Stimulated activated CD8-positive, alpha-beta memory T cell treated with anti-CD3 and anti-CD28 coated beads, Interleukin-12 subunit alpha, Interleukin-12 subunit beta, amount 100 ng/mL, for 4 hours (primary cell): ENCODE measurements at regions not wholly inside any gene's neighbourhood (a gene's known extent, or its start where the extent isn't known, plus 50 kb on each side); places are given as distances from the start of the nearest gene placed in this dataset.

Source experiments
- DNase-seq: peaks from one replicate; pipeline ENCODE4 v3.0.0-alpha.2; 2020; ENCODE audit warnings: low read depth

DNA sequence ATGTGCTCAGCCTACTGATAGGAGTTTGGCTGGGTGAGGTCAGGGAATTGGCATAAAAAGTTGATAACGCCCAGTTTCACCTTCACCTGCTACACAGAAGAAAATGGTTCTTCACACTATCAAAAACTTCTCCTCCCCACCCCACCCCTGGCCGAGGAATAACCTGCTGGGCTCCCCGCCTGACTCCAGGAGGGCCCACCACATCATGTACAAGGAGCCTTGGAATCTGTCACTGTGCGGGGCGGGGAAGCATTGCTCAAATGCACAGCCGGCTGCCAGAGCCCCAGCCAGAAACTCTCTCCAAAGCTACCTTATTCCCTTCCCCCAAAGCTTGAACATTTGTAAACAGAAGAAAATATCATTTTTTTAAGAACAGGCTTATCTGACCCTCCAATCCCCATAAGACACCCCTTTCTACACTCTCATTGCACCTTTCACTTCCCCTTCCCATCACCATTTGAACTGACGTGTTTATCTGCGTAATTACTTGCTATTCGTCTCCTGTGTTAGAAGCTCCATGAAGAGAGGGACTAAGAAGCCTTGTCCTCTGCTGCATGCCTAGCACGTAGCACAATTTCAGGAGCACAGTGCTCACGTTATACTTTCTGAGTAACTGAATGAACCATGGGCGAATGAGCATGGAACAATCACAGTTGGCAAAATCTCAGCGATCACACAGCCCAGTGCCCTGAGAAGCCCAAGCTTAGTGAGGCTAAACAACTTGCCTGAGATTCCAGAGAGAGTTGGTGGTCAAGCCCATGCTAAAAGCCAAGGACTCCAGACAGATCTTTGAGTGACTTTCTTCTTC, 82.9 kb downstream of the HES1 start:
- DNase-seq = no peak

DNA sequence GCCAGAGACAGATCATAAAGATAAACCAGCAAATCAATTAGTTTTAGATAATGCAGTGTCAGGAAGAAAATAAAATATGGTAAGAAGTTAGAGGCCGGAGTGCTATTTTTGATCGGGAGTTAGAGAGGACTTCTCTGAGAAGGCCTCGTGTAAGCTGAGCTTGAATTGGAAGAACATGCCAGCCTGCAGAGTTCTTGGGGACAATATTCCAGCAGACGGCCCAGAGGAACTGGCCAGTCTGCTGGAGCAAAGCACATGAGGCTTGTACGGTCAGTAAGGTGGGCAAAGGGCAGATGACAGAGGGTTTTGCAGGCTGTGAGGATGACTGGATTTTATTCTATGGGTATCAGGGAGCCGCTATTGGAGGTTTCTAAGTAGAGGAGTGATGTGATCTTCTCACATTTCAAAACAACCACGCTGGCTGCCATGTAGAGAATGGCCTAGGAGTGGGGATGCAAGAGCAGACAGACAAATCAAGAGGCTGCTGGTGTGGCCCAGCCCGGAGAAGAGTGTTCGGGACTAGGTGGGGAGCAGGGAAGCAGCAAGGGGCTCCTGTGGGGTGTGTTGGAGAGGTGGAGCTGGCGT, 84.0 kb downstream of the HES1 start:
- DNase-seq = no peak

DNA sequence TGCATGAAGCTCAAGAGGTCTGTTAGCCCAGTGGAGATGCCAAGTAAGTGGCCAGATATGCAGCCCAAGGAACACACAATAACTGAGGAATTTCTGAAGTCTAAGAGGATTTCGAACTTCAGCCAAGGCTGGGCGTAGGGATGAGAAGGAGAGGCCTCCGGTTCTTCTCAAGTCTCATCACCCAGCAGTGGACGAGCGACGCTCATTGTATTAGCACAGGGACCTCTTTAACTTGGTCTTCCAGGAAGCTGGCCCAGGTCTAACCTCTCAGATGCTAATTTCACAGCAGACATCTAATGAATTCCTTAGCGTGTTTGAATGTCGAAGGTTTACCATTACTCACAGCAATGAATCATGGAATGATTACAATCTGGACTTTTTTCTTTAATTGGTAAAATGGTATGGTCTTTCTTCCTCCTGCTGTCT, 85.0 kb downstream of the HES1 start:
- no peak for DNase-seq

DNA sequence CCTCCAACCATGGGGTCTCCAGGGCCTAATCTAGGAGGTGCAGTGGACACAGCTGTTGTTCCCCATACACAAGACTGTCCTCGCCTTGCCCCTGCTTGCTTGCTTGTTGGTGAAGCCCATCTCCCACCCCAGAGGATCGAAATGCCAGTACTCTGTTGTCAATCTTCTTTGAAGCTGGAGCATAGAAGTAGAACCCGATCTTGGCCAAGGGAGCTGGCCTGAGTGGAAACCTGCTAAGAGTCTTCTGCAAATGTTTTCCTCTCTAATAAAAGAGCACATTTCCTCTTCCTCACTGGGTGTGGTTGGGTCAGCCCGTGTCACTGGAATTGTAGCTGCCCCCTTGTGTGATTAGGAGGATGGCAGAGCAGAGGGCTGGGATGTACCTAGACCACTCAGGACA, 85.4 kb downstream of the HES1 start:
- DNase-seq = no peak

DNA sequence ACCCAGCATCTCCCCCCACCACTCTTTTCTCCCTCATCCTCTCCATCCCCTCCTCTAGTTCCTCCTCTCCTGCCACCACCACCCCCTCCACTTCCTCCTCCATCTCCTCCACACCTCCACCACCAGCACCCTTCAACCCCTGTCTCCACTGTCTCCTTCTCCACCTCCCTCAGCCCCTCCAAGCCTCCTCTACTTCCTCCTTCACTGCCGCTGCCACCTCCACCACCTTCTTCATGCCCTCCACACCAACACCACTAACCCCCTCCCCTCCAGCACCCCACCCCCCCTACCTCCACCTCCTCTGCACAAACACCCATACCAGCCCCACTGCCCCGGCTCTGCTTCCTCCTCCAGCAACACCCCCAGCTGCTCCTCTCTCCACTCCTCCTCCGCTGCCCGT, 88.0 kb downstream of the HES1 start:
- DNase-seq = no peak

DNA sequence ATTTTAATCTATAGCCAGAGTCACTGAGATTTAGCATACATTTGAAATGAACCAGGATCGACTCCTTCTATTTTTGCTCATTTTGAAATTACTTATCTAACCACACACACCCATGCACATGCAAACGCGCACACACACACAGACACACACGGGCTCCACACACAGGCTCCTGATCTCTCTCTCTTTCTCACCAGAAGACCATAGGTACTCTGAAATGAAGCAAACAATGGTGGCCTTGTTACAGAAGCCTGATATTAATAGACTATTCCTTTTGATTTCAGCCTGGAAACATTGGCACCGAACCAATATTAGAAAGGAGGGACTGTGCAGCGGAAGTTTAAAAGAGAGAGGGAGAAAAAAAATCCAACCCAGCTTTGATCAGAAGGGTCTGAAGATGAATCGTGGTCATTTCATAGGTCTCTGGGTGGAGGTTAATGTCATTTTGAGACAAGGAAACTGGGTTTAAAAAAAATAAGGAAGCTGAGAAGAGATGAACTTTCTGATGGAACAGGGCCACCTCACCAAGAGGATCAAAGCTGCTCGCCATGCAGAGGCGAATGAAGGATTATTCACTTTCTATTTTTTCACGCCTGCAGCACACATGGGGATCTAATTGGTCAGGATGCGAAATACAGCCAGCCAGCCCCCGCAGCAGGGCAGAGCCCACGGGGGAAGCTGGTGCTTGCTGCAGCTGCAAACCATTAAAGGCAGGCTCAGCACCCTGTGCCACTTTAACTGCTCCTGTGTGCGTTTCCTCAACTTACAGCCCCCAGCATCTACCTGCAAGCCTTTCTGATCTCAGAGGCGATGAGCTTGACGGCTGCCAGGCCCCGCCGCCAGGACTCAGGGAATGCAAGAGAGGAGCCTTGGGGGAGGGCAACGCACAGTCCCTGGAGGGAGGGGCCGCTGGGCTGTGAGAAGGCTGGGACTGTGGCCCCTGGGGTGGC, 88.8 kb downstream of the HES1 start:
- no peak for DNase-seq

DNA sequence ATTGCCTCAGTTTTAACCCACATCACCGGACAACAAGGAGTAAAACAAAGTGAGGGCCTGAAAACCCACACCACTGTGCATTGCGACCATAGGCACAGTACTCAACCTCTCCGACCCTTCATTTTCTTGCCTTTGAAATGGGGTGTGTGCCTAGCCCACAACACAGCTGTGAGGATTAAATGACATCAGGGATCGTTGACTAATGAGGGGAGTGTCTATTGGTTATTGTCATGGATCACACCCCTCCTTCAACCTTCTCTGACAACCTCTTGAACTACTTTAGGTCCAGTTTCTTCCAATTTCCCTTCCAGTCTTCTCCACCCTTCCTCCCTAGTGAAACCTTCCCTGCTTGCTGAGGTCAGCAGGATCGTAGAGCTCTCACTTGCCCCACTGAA, 89.5 kb downstream of the HES1 start:
- DNase-seq = no peak

DNA sequence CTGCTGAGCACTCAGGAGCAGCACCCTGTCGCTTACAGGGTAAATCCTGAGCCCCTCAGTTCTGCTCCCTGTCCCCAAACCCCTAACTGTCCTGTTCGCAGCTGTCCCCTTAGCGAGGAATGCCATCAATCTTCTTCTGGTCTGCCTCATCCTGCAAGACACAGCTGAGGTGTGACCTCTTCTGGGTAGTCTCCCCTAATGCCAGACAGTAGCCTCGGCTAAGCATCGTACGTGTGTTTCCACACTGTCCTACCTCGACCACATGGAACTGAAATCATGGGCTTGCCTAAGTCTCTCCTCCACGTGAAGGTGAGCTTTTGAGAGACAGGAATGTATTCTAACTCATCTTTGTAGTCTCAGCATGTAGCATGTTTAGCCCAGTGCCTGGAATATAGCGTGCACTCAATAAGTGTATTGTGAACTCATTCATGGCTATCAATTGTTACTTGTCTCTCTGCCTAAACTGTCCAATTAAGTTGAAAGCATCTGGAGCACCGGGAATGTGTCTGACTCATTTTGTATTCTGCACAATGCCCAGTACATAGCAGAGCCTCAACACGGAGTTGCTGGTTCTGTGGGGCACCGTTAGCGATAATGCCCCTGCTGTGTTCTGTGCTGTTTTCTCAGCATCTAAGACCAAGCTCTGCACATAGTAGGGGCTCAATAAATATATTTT, 90.2 kb downstream of the HES1 start:
- no peak for DNase-seq

DNA sequence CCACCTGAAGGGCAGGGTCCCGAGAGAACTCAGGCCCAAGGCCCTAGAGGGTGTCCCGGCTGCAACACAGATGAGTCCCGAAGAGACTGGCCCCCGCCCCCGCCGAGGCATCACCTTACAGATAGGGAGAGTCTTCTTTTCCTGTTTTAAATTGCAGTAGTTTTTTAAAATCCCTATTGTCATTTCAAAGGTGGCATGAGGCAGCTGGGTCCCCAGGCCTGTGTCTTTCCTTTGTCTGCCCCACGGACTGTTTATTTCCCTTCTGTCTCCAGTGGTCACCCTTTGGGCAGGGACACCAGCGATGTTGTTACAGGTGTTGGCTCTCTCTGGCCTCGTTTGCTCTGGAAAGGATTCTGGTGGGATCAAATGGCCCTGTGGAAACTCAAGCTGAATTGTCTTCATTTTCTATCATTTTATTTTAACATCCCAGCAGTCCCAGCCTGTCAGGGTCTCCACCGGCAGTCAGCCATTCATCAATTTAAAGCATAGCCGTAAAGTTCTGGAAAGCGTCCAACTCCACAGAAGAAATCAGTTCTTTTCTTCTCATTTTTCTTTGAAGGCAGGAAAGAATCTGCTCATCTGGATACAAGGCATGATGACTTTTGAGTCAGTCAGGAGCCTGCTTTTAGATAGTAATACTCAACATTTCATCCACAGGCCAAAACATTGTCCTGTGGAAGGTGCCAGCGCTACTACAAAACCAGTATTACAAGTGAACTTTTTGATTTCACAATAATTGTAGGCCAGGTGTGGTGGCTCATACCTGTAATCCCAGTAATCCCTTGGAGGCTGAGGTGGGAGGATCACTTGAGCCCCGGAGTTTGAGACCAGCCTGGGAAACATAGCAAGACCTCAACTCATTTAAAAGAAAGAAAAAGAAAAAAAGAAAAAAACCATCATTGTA, 96.2 kb downstream of the HES1 start:
- no peak for DNase-seq

DNA sequence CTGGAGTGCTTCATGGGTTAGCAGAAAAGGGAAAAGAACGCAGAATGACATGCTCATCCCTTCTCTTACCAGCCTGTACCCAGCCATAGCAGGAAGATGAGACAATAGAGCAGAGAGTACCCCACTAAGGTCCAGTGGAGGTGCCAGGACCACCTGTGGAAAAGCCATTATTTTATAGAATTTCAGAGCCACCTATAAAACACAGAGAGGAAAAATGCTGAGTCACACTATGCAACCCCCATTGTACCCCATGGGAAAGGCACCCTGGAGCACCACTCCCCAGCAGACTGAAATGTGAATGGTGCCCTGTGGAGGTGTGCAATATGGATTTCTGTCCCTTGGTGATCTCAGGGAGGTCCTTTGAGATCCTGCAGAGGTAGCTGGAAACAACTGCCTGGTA, 97.2 kb downstream of the HES1 start:
- no peak for DNase-seq

DNA sequence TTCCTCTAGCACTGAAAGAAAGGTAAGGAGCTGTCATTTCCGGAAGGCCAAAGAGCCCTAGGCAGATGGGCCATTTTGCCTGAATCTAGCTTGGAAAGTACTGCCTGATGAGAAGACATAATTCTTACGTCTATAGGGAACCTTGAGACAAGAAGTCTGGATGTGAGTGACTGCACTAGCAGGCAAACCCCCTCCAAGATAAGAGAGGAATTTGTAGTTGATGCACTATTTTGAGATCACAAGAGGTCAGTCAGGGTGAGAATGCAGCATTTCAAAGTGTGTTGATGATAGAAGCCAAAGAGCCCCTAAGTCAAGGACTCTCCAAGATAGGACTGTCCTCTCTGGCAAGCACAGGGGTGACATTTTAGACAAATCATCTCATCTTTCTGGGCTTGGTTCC, 99.2 kb downstream of the HES1 start:
- DNase-seq = no peak

DNA sequence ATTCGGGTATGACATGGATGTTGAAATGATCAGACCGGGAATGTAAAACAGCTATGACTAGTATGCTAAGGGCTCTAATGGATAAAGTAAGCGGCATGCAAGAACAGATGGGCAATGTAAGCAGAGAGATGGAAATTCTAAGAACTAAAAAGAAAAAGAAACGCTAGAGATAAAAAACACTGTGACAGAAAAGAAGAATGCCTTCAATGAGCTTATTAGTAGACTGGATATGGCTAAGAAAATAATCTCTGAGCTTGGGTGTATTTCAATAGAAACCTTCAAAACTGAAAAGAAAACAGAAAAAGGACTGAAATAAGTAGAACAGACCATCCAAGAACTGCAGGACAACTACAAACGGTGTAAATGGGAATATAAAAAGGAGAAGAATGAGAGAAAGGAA, 101.2 kb downstream of the HES1 start:
- no peak for DNase-seq

DNA sequence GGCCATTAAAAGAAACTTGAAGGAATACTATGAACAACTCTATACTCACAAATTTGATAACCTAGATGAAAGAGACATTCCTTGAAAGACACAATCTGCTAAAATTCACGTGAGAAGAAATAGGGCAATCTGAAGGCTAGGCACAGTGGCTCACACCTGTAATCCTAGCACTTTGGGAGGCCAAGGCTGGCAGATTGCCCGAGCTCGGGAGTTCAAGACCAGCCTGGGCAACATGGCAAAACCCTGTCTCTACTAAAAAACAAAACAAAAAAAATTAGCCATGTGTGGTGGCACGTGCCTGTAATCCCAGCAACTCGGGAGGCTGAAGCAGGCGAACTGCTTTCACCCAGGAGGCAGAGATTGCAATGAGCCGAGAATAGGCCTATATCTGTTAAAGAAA, 104.8 kb downstream of the HES1 start:
- DNase-seq = no peak

DNA sequence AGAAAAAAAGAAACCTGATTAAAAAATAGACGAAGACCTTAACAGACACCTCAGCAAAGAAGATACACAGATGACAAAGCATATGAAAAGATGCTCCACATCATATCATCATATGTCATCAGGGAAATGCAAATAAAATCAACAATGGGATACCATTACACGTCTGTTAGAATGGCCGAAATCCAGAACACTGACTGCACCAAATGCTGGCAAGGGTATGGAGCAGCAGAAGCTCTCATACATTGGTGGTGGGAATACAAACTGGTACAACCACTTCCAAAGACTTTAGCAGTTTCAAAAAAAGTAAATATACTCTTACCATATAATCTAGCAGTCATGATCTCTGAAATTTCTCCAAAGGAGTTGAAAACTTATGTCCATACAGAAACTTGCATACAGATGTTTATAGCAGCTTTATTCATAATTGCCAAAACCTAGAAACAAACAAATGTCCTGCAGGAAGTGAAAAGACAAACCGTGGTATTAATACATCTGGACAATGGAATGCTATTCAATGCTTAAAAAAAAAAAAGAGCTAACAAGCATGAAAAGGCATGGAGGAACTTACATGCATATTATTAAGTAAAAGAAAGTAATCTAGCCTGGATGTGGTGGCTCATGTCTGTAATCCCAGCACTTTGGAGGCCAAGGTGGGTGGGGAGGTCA, 107.4 kb downstream of the HES1 start:
- DNase-seq = no peak

DNA sequence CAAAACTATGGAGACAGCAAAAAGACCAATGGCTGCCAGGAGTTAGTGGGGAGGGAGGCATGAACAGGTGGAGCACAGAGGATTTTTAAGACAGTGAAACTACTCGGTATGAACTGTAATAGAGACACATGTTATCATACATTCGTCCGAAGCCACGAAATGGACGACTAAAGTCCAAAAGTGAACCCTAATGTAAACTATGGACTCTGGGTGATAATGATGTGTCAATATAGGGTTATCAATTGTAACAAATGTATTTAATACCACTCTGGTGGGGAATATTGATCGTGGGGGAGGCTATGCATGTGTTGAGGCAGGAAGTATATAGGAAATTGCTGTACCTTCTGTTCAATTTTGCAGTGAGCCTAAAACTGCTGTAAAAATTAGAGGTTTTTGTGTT, 107.0 kb downstream of the CPN2 start:
- no peak for DNase-seq

DNA sequence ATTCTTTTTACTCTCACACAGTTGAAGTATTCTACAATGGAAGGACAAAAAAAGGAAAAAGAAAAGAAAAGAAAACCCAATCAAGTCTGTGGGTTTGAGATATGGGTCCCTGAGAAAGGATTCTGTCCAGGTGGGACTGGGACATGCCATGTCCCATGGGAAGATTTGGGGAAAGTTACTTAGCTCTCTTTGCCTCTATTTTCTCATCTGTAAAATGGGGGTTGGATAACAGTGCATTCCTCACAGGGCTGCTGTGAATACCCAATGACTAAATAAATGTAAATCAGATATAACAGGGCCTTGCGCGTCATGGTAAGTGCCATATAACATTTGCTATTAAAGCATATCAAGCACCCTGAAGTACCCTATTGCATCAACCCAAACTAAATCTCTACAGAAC, 105.7 kb downstream of the CPN2 start:
- no peak for DNase-seq

DNA sequence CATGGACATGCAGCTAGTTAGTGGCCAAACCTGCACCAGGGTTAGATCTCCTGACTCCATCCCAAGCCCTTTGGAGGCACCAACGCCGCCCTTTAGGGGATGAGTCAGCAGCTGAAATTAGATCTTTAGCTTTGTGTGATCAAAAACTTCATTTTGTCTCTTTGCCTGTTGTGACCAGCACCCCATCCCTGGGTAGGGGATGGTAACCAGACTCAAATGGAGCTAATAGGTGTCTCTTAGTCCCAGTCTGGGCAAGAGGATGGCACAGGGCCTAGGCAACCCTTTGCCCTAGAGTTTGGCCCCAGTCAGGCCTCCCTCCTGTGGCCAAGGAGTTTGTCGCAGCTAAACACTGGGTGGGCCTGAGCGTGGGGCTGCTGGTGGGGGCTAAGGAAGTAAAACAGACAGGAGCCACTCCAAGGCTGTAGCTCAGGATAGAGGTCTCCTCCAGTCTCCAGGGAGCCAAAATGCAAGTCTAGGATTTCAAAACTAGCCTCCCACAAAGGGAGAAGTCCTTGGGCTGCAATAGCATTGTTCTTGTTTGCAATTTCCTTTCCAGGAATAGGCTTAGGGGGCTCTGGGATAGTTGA, 105.1 kb downstream of the CPN2 start:
- no peak for DNase-seq

DNA sequence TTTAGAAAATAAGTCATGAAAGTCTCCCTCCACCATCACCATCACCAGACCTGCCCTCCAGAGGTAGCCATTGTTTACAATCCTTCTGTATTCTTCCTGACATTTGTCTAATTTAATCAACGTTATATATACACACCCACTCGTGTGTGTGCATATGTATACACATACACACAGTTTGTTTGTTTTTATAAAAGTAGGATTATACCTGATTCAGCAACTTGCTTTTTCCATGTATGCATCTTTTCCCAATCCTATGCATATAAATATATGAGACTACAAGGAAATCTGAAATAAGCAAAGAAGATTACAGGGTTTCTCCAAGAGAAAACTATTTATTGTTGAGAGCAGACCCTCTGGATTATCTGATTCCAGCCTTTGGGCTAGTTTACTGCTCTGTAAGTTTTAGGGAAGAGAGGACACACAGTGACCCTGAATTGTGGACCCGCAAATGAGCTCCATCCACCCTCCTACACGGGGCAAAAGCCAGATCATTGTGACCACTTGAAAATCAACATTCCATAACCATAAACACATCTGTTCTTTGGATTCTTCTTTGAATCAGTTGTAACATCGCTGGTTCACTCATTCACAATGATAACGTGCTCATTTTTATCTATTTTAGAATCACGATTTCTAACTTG, 104.3 kb downstream of the CPN2 start:
- DNase-seq = no peak

DNA sequence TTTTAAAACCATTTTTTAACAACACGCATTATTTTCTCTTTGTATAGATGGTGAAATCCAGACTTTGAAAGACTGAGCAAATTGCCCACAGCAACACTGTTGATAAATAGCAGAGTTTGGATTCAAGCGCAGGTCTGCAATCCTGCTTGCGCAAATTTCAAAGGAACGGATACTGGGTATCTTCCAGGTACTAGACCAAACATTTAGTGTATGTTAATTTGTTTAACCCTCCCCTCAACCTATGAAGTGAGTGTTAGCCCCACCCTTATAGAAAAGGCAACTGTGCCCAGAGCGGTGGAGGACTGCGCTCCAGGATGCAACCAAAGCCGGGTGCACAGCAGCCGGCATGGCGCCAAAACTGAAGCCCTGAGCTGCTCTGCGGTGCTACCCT, 103.8 kb downstream of the CPN2 start:
- DNase-seq = no peak
